GM12892 (cell line): ENCODE measurements at regions not wholly inside any gene's neighbourhood (a gene's known extent, or its start where the extent isn't known, plus 50 kb on each side); places are given as distances from the start of the nearest gene placed in this dataset.

Experiments used
- POLR2A ChIP-seq: IDR thresholded peaks from 2 replicates; pipeline ENCODE4 v1.6.1; 2011; ENCODE audit warnings: low read depth, low read length, control low read depth
- POLR2AphosphoS5 ChIP-seq: IDR thresholded peaks from 2 replicates; pipeline ENCODE4 v1.6.1; 2011; ENCODE audit warnings: low read depth, low read length, control low read depth

DNA sequence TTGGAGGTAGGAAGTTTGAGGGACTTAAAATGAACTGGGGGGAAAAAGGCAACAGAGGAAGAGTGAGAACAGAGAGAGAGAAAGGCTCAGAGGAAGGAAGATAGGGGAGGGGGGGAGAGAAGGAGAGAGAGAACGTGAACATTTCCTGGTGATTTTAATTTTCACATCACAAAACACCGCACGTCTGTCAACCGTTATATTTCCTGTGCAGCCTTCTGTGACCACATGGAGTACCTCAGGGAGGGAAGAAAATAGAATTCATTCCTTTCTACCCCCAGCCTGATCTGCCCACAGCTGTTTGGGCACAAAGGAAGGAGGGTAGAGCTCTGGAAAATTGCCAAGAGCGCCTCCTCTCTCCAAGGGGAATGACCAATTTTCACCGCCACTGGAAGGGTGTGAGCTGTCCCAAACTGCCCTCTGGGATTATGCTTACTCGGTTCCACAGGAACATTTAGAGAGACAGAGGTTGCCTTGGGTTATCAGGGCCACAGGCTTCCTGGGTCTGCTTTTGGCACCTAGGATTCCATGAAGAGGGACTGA lies 135.7 kb upstream of the MAMLD1 start:
- TF ChIP-seq POLR2A (no peak), POLR2AphosphoS5 (no peak)
